ENCODE measurements at regions not wholly inside any gene's neighbourhood (a gene's known extent, or its start where the extent isn't known, plus 50 kb on each side); places are given as distances from the start of the nearest gene placed in this dataset.

GRCh38 chr15:35320158-35320780 is 225.7 kb downstream of the DPH6 start:
- no peak for TF ChIP-seq CTCF (IDR thresholded peaks at IDR 0.05; ENCODE audit: unreplicated experiment)
- Mint-ChIP-seq H3K4me1 (ENCODE audit: unreplicated experiment) (no peaks in the 10 kb centered on the region), H3K4me3 (ENCODE audit: unreplicated experiment) (no peak overlapping the region), H3K27me3 (ENCODE audit: unreplicated experiment) (no peaks in the 10 kb centered on the region), H3K36me3 (ENCODE audit: low read depth, unreplicated experiment) (no peaks in the 10 kb centered on the region), H3K27ac (ENCODE audit: unreplicated experiment) (no peak overlapping the region), H3K9me3 (ENCODE audit: unreplicated experiment) (no peaks in the 10 kb centered on the region)
- no peak for DNase-seq (ENCODE audit: low spot score)

GRCh38 chr15:35319354-35319753 is 226.6 kb downstream of the DPH6 start:
- no peak for TF ChIP-seq CTCF (IDR thresholded peaks at IDR 0.05; ENCODE audit: unreplicated experiment)
- no peaks in the 10 kb centered on the region for H3K4me1 Mint-ChIP-seq (ENCODE audit: unreplicated experiment)
- H3K27ac Mint-ChIP-seq (ENCODE audit: unreplicated experiment): no peak overlapping the region

DNA sequence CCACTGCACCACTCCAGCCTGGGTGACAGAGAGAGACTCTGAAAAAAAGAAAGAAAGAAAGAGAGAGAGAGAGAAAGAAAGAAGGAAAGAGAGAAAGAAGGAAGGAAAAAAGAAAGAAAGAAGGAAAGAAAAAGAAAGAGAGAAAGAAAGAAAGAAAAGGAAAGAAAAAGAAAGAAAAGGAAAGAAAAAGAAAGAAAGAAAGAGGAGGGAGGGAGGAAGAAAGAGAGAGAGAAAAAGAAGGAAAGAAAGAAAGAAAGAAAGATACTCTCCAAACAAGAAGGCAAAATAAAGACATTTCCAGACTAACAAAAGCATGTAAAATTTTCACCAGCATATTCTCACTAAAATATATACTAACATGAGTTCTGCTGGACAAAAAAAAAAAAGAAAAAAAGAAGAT is 228.7 kb downstream of the DPH6 start:
- H3K36me3 Mint-ChIP-seq (ENCODE audit: low read depth, unreplicated experiment): no peaks in the 10 kb centered on the region

More at GRCh38 chr15:35319354-35319753, 226.6 kb downstream of the DPH6 start:
- Mint-ChIP-seq H3K36me3 (ENCODE audit: low read depth, unreplicated experiment) (no peaks in the 10 kb centered on the region), H3K27me3 (ENCODE audit: unreplicated experiment) (no peaks in the 10 kb centered on the region), H3K9me3 (ENCODE audit: unreplicated experiment) (no peaks in the 10 kb centered on the region), H3K4me3 (ENCODE audit: unreplicated experiment) (no peak overlapping the region)
- DNase-seq (ENCODE audit: low spot score): no peak

GRCh38 chr15:35312344-35312743 is 227.2 kb upstream of the NANOGP8 start:
- Mint-ChIP-seq H3K9me3 (ENCODE audit: unreplicated experiment) (no peaks in the 10 kb centered on the region), H3K27ac (ENCODE audit: unreplicated experiment) (no peak overlapping the region), H3K36me3 (ENCODE audit: low read depth, unreplicated experiment) (no peaks in the 10 kb centered on the region), H3K4me1 (ENCODE audit: unreplicated experiment) (peaks cover 17% of the 10 kb centered on the region), H3K4me3 (ENCODE audit: unreplicated experiment) (no peak overlapping the region), H3K27me3 (ENCODE audit: unreplicated experiment) (no peaks in the 10 kb centered on the region)
- DNase-seq (ENCODE audit: low spot score): no peak
- TF ChIP-seq CTCF (IDR thresholded peaks at IDR 0.05; ENCODE audit: unreplicated experiment): no peak

More for the DNA sequence above, 228.7 kb downstream of the DPH6 start:
- Mint-ChIP-seq H3K27ac (ENCODE audit: unreplicated experiment) (no peak overlapping the region), H3K4me1 (ENCODE audit: unreplicated experiment) (no peaks in the 10 kb centered on the region), H3K27me3 (ENCODE audit: unreplicated experiment) (no peaks in the 10 kb centered on the region), H3K4me3 (ENCODE audit: unreplicated experiment) (no peak overlapping the region), H3K9me3 (ENCODE audit: unreplicated experiment) (no peaks in the 10 kb centered on the region)
- no peak for DNase-seq (ENCODE audit: low spot score)
- TF ChIP-seq CTCF (IDR thresholded peaks at IDR 0.05; ENCODE audit: unreplicated experiment): no peak

DNA sequence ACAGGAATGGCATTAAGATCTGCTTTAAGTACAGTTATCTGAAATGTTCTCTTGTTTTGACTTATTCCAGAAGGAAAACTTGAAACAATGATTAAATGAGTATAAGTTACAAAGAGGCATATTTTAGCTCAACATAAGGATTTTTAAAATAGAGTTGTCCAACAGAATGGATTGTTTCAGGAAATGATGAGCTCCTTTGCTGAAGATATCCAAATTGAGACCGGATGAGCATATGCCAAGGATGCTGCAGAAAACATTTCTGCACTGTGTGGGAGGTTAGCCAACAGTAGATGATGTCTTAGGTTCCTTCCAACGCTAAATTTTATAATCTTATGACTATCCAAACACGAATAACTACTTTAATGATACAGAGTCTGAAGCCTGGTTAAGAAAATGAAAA is 226.5 kb upstream of the NANOGP8 start:
- Mint-ChIP-seq H3K36me3 (ENCODE audit: low read depth, unreplicated experiment) (no peaks in the 10 kb centered on the region), H3K4me3 (ENCODE audit: unreplicated experiment) (no peak overlapping the region), H3K27me3 (ENCODE audit: unreplicated experiment) (peaks cover 2% of the 10 kb centered on the region), H3K27ac (ENCODE audit: unreplicated experiment) (no peak overlapping the region), H3K9me3 (ENCODE audit: unreplicated experiment) (no peaks in the 10 kb centered on the region), H3K4me1 (ENCODE audit: unreplicated experiment) (peaks cover 23% of the 10 kb centered on the region)
- no peak for DNase-seq (ENCODE audit: low spot score)
- TF ChIP-seq CTCF (IDR thresholded peaks at IDR 0.05; ENCODE audit: unreplicated experiment): no peak
